MM.1S (cell line): ENCODE measurements at regions not wholly inside any gene's neighbourhood (a gene's known extent, or its start where the extent isn't known, plus 50 kb on each side); places are given as distances from the start of the nearest gene placed in this dataset.

ENCODE experiments used
- EZH2phosphoT487 ChIP-seq: fragments of 300-600 bp; sonication (generic); IDR thresholded peaks from 2 replicates; pipeline ENCODE4 v1.6.1; 2018; ENCODE audit warnings: antibody characterized with exemption, low read length
- TF ChIP-seq, protein P1 (sequence below): fragments of 300-600 bp; sonication (generic); IDR thresholded peaks from 2 replicates; pipeline ENCODE4 v1.5.1; 2016; ENCODE audit warnings: antibody characterized with exemption, low read length, mixed read lengths

DNA sequence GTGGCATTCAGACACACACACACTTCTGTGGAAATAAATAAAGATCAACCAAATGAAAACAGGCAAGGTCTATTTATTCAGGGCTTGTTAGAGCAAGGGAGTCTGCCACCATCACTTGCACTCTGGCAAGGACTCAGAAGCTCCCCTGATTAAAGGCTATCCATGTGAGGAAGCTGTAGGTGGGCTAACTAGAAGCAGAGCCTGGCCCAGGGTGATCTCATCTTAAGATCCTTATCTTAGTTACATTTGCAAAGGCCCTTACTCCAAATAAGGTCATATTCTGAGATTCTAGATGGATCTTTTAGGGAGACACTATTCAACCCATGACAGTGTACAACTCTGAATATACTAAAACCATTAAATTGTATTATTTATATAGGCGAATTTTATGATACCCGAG lies 190.0 kb upstream of the SRD5A2 start:
- TF ChIP-seq, protein P1, sequence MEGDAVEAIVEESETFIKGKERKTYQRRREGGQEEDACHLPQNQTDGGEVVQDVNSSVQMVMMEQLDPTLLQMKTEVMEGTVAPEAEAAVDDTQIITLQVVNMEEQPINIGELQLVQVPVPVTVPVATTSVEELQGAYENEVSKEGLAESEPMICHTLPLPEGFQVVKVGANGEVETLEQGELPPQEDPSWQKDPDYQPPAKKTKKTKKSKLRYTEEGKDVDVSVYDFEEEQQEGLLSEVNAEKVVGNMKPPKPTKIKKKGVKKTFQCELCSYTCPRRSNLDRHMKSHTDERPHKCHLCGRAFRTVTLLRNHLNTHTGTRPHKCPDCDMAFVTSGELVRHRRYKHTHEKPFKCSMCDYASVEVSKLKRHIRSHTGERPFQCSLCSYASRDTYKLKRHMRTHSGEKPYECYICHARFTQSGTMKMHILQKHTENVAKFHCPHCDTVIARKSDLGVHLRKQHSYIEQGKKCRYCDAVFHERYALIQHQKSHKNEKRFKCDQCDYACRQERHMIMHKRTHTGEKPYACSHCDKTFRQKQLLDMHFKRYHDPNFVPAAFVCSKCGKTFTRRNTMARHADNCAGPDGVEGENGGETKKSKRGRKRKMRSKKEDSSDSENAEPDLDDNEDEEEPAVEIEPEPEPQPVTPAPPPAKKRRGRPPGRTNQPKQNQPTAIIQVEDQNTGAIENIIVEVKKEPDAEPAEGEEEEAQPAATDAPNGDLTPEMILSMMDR = no peak
- no peak for TF ChIP-seq EZH2phosphoT487
